ENCODE measurements at regions not wholly inside any gene's neighbourhood (a gene's known extent, or its start where the extent isn't known, plus 50 kb on each side); places are given as distances from the start of the nearest gene placed in this dataset.

DNA sequence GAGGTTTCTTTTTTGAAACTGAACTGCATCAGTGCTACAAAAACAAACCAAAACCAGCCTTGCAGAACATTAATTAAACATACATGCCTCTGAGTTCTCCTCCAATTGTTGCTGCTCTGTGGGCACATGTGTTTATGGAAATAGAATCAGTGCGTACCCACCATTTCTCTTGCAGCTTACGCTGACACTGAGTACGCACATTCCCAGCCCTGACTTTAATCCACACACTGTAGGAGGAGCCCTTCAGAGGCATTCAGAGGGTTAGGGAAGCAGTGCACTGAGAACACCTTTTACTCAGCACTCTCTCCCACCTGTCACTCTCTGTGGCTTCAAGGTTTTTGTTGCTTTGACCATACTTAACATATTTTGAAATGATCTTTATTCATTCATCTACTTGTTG lies 250.5 kb upstream of the PWP1 start:
- Histone ChIP-seq H3K4me1 (ENCODE audit: control insufficient read depth in 1 of 2, insufficient read depth in 2 of 2, low read length in 2 of 2) (peaks cover 8 to 15% of the 10 kb centered on the region in 2 donors), H3K4me3 (ENCODE audit: low read depth in 1 of 2, low read length in 2 of 2) (no peak overlapping the region), H3K27me3 (ENCODE audit: control insufficient read depth in 1 of 2, insufficient read depth in 2 of 2, low read length in 2 of 2) (no peaks in the 10 kb centered on the region)

DNA sequence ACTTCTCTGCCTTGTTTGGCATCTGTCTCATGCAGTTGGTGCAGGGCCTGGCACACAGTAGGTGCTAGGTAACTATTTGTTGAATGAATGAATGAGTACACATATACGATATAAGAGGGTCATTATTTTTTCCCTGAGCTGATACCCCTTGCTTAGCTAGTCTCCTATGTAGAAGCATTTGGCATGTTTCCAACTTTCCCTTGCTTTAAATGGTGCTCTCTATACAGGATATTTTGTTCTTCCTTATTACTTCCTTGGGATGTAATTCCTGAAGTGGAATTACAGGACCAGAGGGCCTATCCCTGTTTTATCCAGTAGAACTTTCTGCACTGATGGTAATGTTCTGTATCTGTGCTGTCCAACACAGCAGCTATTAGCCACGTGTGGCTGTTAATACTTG lies 250.1 kb upstream of the PWP1 start:
- H3K4me1 ChIP-seq (ENCODE audit: control insufficient read depth in 1 of 2, insufficient read depth in 2 of 2, low read length in 2 of 2): peaks cover 8 to 19% of the 10 kb centered on the region in 2 donors
- H3K4me3 ChIP-seq (ENCODE audit: low read depth in 1 of 2, low read length in 2 of 2): no peak overlapping the region
- no peaks in the 10 kb centered on the region for H3K36me3 ChIP-seq (ENCODE audit: control insufficient read depth in 1 of 2, insufficient read depth in 2 of 2, low read length in 2 of 2)
- no peaks in the 10 kb centered on the region for H3K9me3 ChIP-seq (ENCODE audit: control insufficient read depth in 1 of 2, low read length in 2 of 2)
- H3K27ac ChIP-seq (ENCODE audit: low read depth, low read length): no peak overlapping the region
- H3K9ac ChIP-seq (ENCODE audit: low read depth in 1 of 2, low read length in 2 of 2): no peak overlapping the region
- H3K27me3 ChIP-seq (ENCODE audit: control insufficient read depth in 1 of 2, insufficient read depth in 2 of 2, low read length in 2 of 2): no peaks in the 10 kb centered on the region

More for the DNA sequence above, 250.5 kb upstream of the PWP1 start:
- Histone ChIP-seq H3K9ac (ENCODE audit: low read depth in 1 of 2, low read length in 2 of 2) (no peak overlapping the region), H3K9me3 (ENCODE audit: control insufficient read depth in 1 of 2, low read length in 2 of 2) (no peaks in the 10 kb centered on the region), H3K36me3 (ENCODE audit: control insufficient read depth in 1 of 2, insufficient read depth in 2 of 2, low read length in 2 of 2) (no peaks in the 10 kb centered on the region), H3K27ac (ENCODE audit: low read depth, low read length) (no peak overlapping the region)

DNA sequence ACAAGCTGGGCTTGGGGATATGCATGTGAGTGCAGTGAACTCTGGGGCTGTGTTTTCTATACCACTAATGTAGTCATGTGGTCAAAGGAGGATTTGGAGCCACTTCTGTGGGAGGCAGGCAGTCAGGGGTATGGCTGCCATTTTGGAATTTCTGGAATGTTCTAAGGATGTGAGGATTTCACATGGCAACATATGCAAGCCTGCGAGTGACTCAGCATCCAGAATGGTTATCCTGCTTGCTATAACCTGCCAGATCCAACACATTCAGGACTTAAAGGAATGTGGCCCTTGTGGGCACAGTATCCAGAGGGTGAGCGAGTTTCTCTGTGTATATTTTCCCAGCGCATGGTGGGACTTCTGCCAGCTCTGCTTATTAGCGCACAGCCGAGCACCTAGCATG lies 249.2 kb upstream of the PWP1 start:
- Histone ChIP-seq H3K9ac (ENCODE audit: low read depth in 1 of 2, low read length in 2 of 2) (no peak overlapping the region), H3K27ac (ENCODE audit: low read depth, low read length) (no peak overlapping the region)

DNA sequence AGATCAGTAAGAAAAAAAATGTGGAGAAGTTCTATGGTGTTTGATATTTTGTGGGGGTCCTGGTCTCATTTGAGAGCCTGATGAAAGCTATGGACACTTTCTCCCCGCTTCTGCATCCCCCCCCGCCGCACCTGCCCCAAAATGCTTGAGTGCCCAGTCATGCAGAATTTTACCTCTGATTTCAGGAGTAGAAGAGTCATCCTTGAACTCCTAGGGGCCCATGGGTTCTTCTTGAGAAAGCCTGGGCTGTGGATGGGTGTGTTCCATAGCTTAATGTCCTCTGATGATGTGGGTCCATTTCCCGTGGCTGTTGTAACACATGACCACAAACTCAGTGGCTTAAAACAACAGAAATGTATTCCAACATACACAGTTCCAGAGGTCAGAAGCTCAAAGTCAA lies 248.8 kb upstream of the PWP1 start:
- H3K9ac ChIP-seq (ENCODE audit: low read depth in 1 of 2, low read length in 2 of 2): no peak overlapping the region
- H3K27me3 ChIP-seq (ENCODE audit: control insufficient read depth in 1 of 2, insufficient read depth in 2 of 2, low read length in 2 of 2): no peaks in the 10 kb centered on the region
- H3K4me3 ChIP-seq (ENCODE audit: low read depth in 1 of 2, low read length in 2 of 2): no peak overlapping the region

More for the DNA sequence above, 249.2 kb upstream of the PWP1 start:
- Histone ChIP-seq H3K4me3 (ENCODE audit: low read depth in 1 of 2, low read length in 2 of 2) (no peak overlapping the region), H3K4me1 (ENCODE audit: control insufficient read depth in 1 of 2, insufficient read depth in 2 of 2, low read length in 2 of 2) (peaks cover 8 to 24% of the 10 kb centered on the region in 2 donors), H3K9me3 (ENCODE audit: control insufficient read depth in 1 of 2, low read length in 2 of 2) (no peaks in the 10 kb centered on the region), H3K36me3 (ENCODE audit: control insufficient read depth in 1 of 2, insufficient read depth in 2 of 2, low read length in 2 of 2) (no peaks in the 10 kb centered on the region), H3K27me3 (ENCODE audit: control insufficient read depth in 1 of 2, insufficient read depth in 2 of 2, low read length in 2 of 2) (no peaks in the 10 kb centered on the region)

DNA sequence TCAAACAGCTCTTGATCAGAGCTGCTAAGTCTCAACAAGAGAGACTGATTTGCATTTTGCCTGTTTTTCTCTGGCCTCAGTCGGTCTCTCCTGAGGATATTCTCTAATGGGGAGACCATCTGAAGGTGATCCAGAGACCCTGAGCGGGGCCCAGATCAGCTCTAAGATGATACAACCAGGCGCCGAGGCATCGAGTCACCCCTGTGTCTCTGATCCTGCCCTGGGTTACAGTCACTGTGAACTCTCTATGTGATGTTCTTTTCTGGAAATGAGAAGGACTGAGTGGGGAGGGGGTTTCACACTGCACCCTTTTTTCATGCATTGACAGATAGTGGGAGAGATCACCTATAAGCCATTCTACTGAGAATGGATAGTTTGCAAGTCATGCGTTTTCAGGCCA lies 247.6 kb upstream of the PWP1 start:
- no peaks in the 10 kb centered on the region for H3K27me3 ChIP-seq (ENCODE audit: control insufficient read depth in 1 of 2, insufficient read depth in 2 of 2, low read length in 2 of 2)
- H3K9ac ChIP-seq (ENCODE audit: low read depth in 1 of 2, low read length in 2 of 2): no peak overlapping the region
- H3K36me3 ChIP-seq (ENCODE audit: control insufficient read depth in 1 of 2, insufficient read depth in 2 of 2, low read length in 2 of 2): no peaks in the 10 kb centered on the region
- H3K9me3 ChIP-seq (ENCODE audit: control insufficient read depth in 1 of 2, low read length in 2 of 2): no peaks in the 10 kb centered on the region
- peaks cover 8 to 24% of the 10 kb centered on the region in 2 donors for H3K4me1 ChIP-seq (ENCODE audit: control insufficient read depth in 1 of 2, insufficient read depth in 2 of 2, low read length in 2 of 2)
- H3K4me3 ChIP-seq (ENCODE audit: low read depth in 1 of 2, low read length in 2 of 2): no peak overlapping the region
- no peak overlapping the region for H3K27ac ChIP-seq (ENCODE audit: low read depth, low read length)

More for the DNA sequence above, 248.8 kb upstream of the PWP1 start:
- Histone ChIP-seq H3K36me3 (ENCODE audit: control insufficient read depth in 1 of 2, insufficient read depth in 2 of 2, low read length in 2 of 2) (no peaks in the 10 kb centered on the region), H3K27ac (ENCODE audit: low read depth, low read length) (no peak overlapping the region), H3K4me1 (ENCODE audit: control insufficient read depth in 1 of 2, insufficient read depth in 2 of 2, low read length in 2 of 2) (peaks cover 8 to 24% of the 10 kb centered on the region in 2 donors), H3K9me3 (ENCODE audit: control insufficient read depth in 1 of 2, low read length in 2 of 2) (no peaks in the 10 kb centered on the region)

DNA sequence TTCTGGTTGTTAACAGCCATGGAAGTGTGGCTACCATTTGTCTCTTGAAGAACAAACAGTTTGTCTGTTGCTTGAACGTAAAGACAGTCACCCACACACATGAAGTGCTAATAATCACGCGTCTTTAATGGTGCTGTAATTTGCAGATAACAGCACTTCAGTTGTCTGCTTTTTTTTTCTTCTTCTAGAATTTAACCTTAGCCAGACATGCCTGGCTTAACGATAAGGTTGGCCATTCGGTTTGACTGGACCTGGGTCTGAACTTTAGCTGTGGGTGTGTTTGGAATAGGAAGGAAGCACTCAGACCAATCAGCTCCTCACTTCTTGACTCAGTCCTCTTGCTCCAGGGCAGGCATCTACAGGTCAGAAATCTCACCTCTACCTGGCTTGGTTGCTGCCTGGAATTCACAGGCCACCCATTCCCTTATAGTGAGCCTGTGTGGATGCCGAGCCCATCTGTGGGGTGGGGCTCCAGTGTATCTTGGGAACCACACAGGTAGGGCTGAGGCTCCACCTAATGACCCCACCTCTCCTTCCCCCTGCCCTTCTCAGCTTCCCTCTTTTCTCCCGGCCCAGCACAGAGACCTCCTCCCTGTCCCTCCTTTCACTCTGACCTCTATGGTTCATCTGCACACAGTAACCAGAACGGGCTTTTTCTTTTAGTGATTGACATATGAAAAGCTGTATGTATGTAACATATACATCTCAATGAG lies 246.4 kb upstream of the PWP1 start:
- Histone ChIP-seq H3K27me3 (ENCODE audit: control insufficient read depth in 1 of 2, insufficient read depth in 2 of 2, low read length in 2 of 2) (no peaks in the 10 kb centered on the region), H3K4me3 (ENCODE audit: low read depth in 1 of 2, low read length in 2 of 2) (no peak overlapping the region), H3K36me3 (ENCODE audit: control insufficient read depth in 1 of 2, insufficient read depth in 2 of 2, low read length in 2 of 2) (no peaks in the 10 kb centered on the region), H3K27ac (ENCODE audit: low read depth, low read length) (no peak overlapping the region), H3K4me1 (ENCODE audit: control insufficient read depth in 1 of 2, insufficient read depth in 2 of 2, low read length in 2 of 2) (peaks cover 8 to 24% of the 10 kb centered on the region in 2 donors), H3K9ac (ENCODE audit: low read depth in 1 of 2, low read length in 2 of 2) (no peak overlapping the region), H3K9me3 (ENCODE audit: control insufficient read depth in 1 of 2, low read length in 2 of 2) (no peaks in the 10 kb centered on the region)

DNA sequence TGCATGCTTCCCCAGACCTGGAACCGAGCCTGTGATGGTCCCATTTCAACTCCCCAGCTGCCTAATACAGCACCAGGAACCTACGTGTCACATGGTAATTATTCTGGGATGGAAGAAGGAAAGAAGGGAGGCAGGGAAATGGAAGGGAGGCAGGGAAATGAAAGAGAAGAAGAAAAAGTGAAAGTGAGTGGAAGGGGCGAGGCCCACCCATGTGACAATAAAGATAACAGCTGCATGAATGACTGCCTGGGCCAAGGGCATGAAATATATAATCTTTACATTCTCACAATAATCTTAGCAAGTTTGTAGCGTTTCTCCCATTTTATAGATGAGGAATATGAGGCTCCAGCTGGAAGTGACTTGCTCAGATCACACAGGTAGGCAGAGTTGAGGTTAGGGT lies 245.0 kb upstream of the PWP1 start:
- Histone ChIP-seq H3K27ac (ENCODE audit: low read depth, low read length) (no peak overlapping the region), H3K27me3 (ENCODE audit: control insufficient read depth in 1 of 2, insufficient read depth in 2 of 2, low read length in 2 of 2) (no peaks in the 10 kb centered on the region), H3K4me1 (ENCODE audit: control insufficient read depth in 1 of 2, insufficient read depth in 2 of 2, low read length in 2 of 2) (peaks cover 8 to 24% of the 10 kb centered on the region in 2 donors), H3K36me3 (ENCODE audit: control insufficient read depth in 1 of 2, insufficient read depth in 2 of 2, low read length in 2 of 2) (no peaks in the 10 kb centered on the region), H3K9me3 (ENCODE audit: control insufficient read depth in 1 of 2, low read length in 2 of 2) (no peaks in the 10 kb centered on the region), H3K4me3 (ENCODE audit: low read depth in 1 of 2, low read length in 2 of 2) (peak overlapping the region in 1 of 2 donors; percentile 13), H3K9ac (ENCODE audit: low read depth in 1 of 2, low read length in 2 of 2) (no peak overlapping the region)

DNA sequence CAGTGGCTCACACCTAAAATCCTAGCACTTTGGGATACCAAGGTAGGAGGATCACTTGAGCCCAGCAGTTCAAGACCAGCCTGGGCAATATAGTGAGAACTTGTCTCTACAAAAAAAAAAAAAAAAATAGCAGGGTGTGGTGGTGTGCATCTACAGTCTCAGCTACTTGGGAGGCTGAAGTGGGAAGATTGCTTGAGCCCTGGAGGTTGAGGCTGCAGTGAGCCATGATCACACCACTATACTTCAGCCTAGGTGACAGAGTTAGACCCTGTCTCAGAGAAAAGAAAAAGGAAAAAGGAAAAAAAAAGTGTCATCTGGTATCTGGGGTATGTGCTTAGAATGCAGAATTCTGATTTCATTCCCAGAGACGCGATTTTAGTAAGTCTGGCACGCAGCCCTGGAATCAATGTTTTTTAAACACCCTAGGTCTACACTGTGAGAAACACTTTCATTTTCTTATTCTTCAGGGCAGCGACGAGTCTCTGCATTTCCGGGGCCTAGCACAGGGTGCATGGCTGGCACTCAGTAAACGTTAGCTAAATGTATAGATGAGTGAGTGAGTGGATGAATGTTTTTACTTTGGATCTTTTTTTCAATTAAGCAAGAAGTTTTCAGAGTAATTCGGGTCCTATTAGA lies 243.8 kb upstream of the PWP1 start:
- H3K9ac ChIP-seq (ENCODE audit: low read depth in 1 of 2, low read length in 2 of 2): peak overlapping the region in 1 of 2 donors; percentile 34
- no peaks in the 10 kb centered on the region for H3K36me3 ChIP-seq (ENCODE audit: control insufficient read depth in 1 of 2, insufficient read depth in 2 of 2, low read length in 2 of 2)
- no peaks in the 10 kb centered on the region for H3K9me3 ChIP-seq (ENCODE audit: control insufficient read depth in 1 of 2, low read length in 2 of 2)
- no peak overlapping the region for H3K27ac ChIP-seq (ENCODE audit: low read depth, low read length)
- H3K4me3 ChIP-seq (ENCODE audit: low read depth in 1 of 2, low read length in 2 of 2): peak overlapping the region; percentile 35 to 51
- no peaks in the 10 kb centered on the region for H3K27me3 ChIP-seq (ENCODE audit: control insufficient read depth in 1 of 2, insufficient read depth in 2 of 2, low read length in 2 of 2)
- peaks cover 8 to 24% of the 10 kb centered on the region in 2 donors for H3K4me1 ChIP-seq (ENCODE audit: control insufficient read depth in 1 of 2, insufficient read depth in 2 of 2, low read length in 2 of 2)

DNA sequence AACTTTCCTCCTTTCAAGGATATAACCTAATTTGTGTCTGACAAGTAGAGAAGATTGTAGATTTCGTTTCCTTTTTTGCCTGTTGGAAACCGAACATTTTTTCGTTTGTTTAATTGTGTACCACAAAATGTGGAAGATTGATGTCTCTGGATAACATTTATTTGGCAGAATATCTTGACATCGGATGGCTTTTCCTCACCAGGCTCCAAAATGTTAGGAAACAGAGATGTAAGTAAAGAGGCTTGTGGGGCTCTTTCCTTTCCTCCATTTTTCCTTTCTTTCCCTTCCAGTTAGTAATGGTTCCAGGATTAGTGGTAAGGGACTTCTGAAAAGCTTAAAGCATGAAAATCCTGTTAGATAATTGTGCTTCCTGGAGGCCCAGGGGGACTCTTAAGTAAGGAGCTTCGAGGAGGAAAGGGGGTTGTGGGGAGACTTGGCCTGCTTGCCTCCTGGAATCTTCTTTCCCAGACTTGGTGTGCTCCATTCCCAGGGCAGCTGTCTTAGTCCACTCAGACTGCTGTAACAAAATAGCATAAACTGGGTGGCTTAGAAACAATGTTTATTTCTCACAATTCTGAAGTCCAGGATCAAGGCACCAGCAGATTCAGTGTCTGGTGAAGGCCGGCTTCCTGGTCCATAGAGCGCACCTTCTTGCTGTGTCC lies 243.1 kb upstream of the PWP1 start:
- H3K27ac ChIP-seq (ENCODE audit: low read depth, low read length): no peak overlapping the region
- H3K4me3 ChIP-seq (ENCODE audit: low read depth in 1 of 2, low read length in 2 of 2): peak overlapping the region; percentile 35 to 51
- no peaks in the 10 kb centered on the region for H3K27me3 ChIP-seq (ENCODE audit: control insufficient read depth in 1 of 2, insufficient read depth in 2 of 2, low read length in 2 of 2)
- H3K36me3 ChIP-seq (ENCODE audit: control insufficient read depth in 1 of 2, insufficient read depth in 2 of 2, low read length in 2 of 2): no peaks in the 10 kb centered on the region
- H3K9me3 ChIP-seq (ENCODE audit: control insufficient read depth in 1 of 2, low read length in 2 of 2): no peaks in the 10 kb centered on the region
- H3K9ac ChIP-seq (ENCODE audit: low read depth in 1 of 2, low read length in 2 of 2): peak overlapping the region in 1 of 2 donors; percentile 34
- peaks cover 8 to 24% of the 10 kb centered on the region in 2 donors for H3K4me1 ChIP-seq (ENCODE audit: control insufficient read depth in 1 of 2, insufficient read depth in 2 of 2, low read length in 2 of 2)

Measured in duodenal mucosa (tissue), 2 donors.